Peyer's patch (tissue), 4 donors: ENCODE measurements at regions not wholly inside any gene's neighbourhood (a gene's known extent, or its start where the extent isn't known, plus 50 kb on each side); places are given as distances from the start of the nearest gene placed in this dataset.
"Not testable (repeated sequence)": the region's sequence is repeated elsewhere in the genome, so short reads cannot be mapped to it uniquely, and the experiment has no call there.

Experiments used
- CTCF ChIP-seq, 6 experiments: fragments of 450-650 bp in 4 of 6; fragments of 200-600 bp in 2 of 6; sonication (generic) in 1 of 6; IDR thresholded peaks; one replicate each; pipeline ENCODE4 v1.5.1; 2017 to 2019; ENCODE audit warnings: antibody characterized with exemption in 6 of 6, mild to moderate bottlenecking in 3 of 6, moderate library complexity in 1 of 6
- POLR2A ChIP-seq, 2 donors: fragments of 450-650 bp; IDR thresholded peaks; one replicate each; pipeline ENCODE4 v1.5.1; 2017; ENCODE audit warnings: antibody characterized with exemption in 2 of 2, mild to moderate bottlenecking in 2 of 2, moderate library complexity in 2 of 2

DNA sequence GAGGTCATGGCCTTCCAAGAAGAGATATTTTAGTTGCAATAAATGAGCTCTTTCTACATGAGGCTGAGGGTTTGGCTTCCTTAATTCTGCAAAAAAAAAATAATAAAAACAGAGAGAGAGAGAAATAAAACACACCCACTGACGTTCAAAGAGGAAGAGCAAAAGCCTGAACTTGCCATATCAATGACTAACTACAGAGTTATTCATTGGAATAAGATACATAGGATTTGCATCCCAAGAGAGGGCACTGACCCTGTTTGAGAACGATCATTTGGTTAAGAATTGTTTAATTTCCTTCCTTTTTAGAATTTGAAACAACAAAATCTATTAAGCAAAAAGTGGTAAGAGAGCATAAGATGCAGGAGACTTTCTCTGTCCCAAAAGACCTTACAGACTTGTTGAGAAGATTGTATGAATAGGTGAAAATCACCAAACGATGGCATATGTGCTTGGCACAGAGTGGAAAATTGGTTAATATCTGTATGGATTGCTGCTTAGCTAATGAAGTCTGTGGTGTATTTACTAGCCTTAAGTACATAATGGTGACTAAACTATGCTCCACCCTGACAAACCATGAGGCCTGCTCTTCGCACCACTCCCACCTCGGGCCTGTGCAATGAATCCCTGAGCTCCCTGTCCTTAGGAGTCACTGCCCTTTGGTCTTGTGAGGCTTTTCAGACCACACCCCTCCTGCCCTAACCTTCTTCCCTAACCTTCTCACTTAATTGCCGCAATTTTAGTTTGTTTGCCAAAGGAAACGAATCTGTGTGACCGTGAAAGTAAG lies 479.0 kb downstream of the TUBA3C start:
- TF ChIP-seq CTCF, POLR2A (IDR thresholded peaks at IDR 0.05): not testable (repeated sequence)
